ENCODE measurements at regions not wholly inside any gene's neighbourhood (a gene's known extent, or its start where the extent isn't known, plus 50 kb on each side); places are given as distances from the start of the nearest gene placed in this dataset.
A peak's percentile ranks its signal among the peaks of the same experiment; 100 is the strongest.

GRCh38 chr2:11009891-11010290 lies 98.2 kb downstream of the KCNF1 start:
- DNase-seq (no peak), ATAC-seq (no peak)
- Mint-ChIP-seq H3K36me3 (peaks cover 0 to 25% (median 0%) of the 10 kb centered on the region in 3 donors), H3K27ac (no peak overlapping the region), H3K27me3 (peaks cover 2 to 23% (median 9%) of the 10 kb centered on the region in 5 donors), H3K4me3 (no peak overlapping the region), H3K9me3 (peaks cover 0 to 41% (median 16%) of the 10 kb centered on the region in 9 donors), H3K4me1 (no peaks in the 10 kb centered on the region)
- POLR2A ChIA-PET: no interaction called here

- Mint-ChIP-seq H3K4me3 (no peak overlapping the region), H3K36me3 (peaks cover 0 to 25% (median 0%) of the 10 kb centered on the region in 3 donors), H3K4me1 (no peaks in the 10 kb centered on the region), H3K27me3 (peaks cover 6 to 32% (median 10%) of the 10 kb centered on the region in 5 donors), H3K9me3 (peaks cover 0 to 41% (median 16%) of the 10 kb centered on the region in 9 donors), H3K27ac (no peak overlapping the region)
- ATAC-seq: no peak
- DNase-seq: no peak
- POLR2A ChIA-PET: no interaction called here
Observed at GRCh38 chr2:11011359-11011758, 99.6 kb downstream of the KCNF1 start.

GRCh38 chr2:11012131-11012693 lies 100.5 kb downstream of the KCNF1 start:
- no peak overlapping the region for H3K4me3 Mint-ChIP-seq
- H3K36me3 Mint-ChIP-seq: peaks cover 0 to 25% (median 0%) of the 10 kb centered on the region in 3 donors
- H3K9me3 Mint-ChIP-seq: peaks cover 0 to 41% (median 16%) of the 10 kb centered on the region in 9 donors
- peaks cover 6 to 32% (median 10%) of the 10 kb centered on the region in 5 donors for H3K27me3 Mint-ChIP-seq
- DNase-seq (no peak), ATAC-seq (no peak)
- POLR2A ChIA-PET: no interaction called here
- no peaks in the 10 kb centered on the region for H3K4me1 Mint-ChIP-seq
- peak overlapping the region in 1 of 10 donors; percentile 51 for H3K27ac Mint-ChIP-seq

- no peak for ATAC-seq
- Mint-ChIP-seq H3K4me3 (no peak overlapping the region), H3K36me3 (peaks cover 0 to 25% (median 0%) of the 10 kb centered on the region in 3 donors), H3K27me3 (peaks cover 6 to 33% (median 8%) of the 10 kb centered on the region in 5 donors), H3K4me1 (no peaks in the 10 kb centered on the region), H3K27ac (no peak overlapping the region), H3K9me3 (peaks cover 0 to 41% (median 16%) of the 10 kb centered on the region in 9 donors)
- DNase-seq: no peak
- POLR2A ChIA-PET: no interaction called here
Observed at GRCh38 chr2:11013196-11013595, 101.5 kb downstream of the KCNF1 start.

- POLR2A ChIA-PET: no interaction called here
- H3K4me3 Mint-ChIP-seq: no peak overlapping the region
- H3K27ac Mint-ChIP-seq: no peak overlapping the region
- DNase-seq (no peak), ATAC-seq (no peak)
- H3K27me3 Mint-ChIP-seq: peaks cover 8 to 34% (median 13%) of the 10 kb centered on the region in 5 donors
- no peaks in the 10 kb centered on the region for H3K4me1 Mint-ChIP-seq
- H3K9me3 Mint-ChIP-seq: peaks cover 0 to 41% (median 16%) of the 10 kb centered on the region in 9 donors
- H3K36me3 Mint-ChIP-seq: peaks cover 0 to 25% (median 0%) of the 10 kb centered on the region in 3 donors
Observed at GRCh38 chr2:11014026-11014425, 102.3 kb downstream of the KCNF1 start.

GRCh38 chr2:11016735-11017388 lies 105.1 kb downstream of the KCNF1 start:
- DNase-seq (no peak), ATAC-seq (no peak)
- Mint-ChIP-seq H3K4me1 (no peaks in the 10 kb centered on the region), H3K27ac (no peak overlapping the region), H3K4me3 (no peak overlapping the region), H3K9me3 (peaks cover 0 to 16% (median 6%) of the 10 kb centered on the region in 9 donors), H3K36me3 (peaks cover 0 to 10% (median 0%) of the 10 kb centered on the region in 3 donors), H3K27me3 (peaks cover 5 to 50% (median 20%) of the 10 kb centered on the region in 5 donors)
- POLR2A ChIA-PET: no interaction called here

- Mint-ChIP-seq H3K4me3 (no peak overlapping the region), H3K27ac (no peak overlapping the region), H3K9me3 (peaks cover 0 to 6% (median 3%) of the 10 kb centered on the region in 9 donors), H3K4me1 (no peaks in the 10 kb centered on the region), H3K27me3 (peaks cover 6 to 50% (median 22%) of the 10 kb centered on the region in 5 donors), H3K36me3 (peaks cover 0 to 4% (median 0%) of the 10 kb centered on the region in 3 donors)
- POLR2A ChIA-PET: no interaction called here
- DNase-seq (no peak), ATAC-seq (no peak)
Observed at GRCh38 chr2:11017921-11018320, 106.2 kb downstream of the KCNF1 start.

GRCh38 chr2:11018651-11019185 lies 107.0 kb downstream of the KCNF1 start:
- Mint-ChIP-seq H3K4me3 (no peak overlapping the region), H3K4me1 (no peaks in the 10 kb centered on the region), H3K36me3 (peaks cover 0 to under 1% (median 0%) of the 10 kb centered on the region in 3 donors), H3K9me3 (peaks cover 0 to under 1% (median 0%) of the 10 kb centered on the region in 9 donors), H3K27ac (no peak overlapping the region), H3K27me3 (peaks cover 6 to 45% (median 21%) of the 10 kb centered on the region in 5 donors)
- no peak for ATAC-seq
- POLR2A ChIA-PET: no interaction called here
- DNase-seq: no peak

- Mint-ChIP-seq H3K27me3 (peaks cover 6 to 40% (median 20%) of the 10 kb centered on the region in 5 donors), H3K4me1 (no peaks in the 10 kb centered on the region), H3K27ac (no peak overlapping the region), H3K4me3 (no peak overlapping the region), H3K36me3 (no peaks in the 10 kb centered on the region), H3K9me3 (no peaks in the 10 kb centered on the region)
- ATAC-seq: no peak
- no peak for DNase-seq
- POLR2A ChIA-PET: no interaction called here
Observed at GRCh38 chr2:11019614-11020013, 107.9 kb downstream of the KCNF1 start.

- Mint-ChIP-seq H3K27me3 (peaks cover 4 to 31% (median 17%) of the 10 kb centered on the region in 5 donors), H3K9me3 (no peaks in the 10 kb centered on the region), H3K36me3 (no peaks in the 10 kb centered on the region), H3K4me3 (no peak overlapping the region), H3K27ac (no peak overlapping the region), H3K4me1 (no peaks in the 10 kb centered on the region)
- ATAC-seq (no peak), DNase-seq (no peak)
- POLR2A ChIA-PET: no interaction called here
Observed at GRCh38 chr2:11022064-11022463, 110.3 kb downstream of the KCNF1 start.

GRCh38 chr2:11022591-11023273 lies 111.0 kb downstream of the KCNF1 start:
- Mint-ChIP-seq H3K4me1 (no peaks in the 10 kb centered on the region), H3K27me3 (peaks cover 4 to 30% (median 17%) of the 10 kb centered on the region in 5 donors), H3K27ac (no peak overlapping the region), H3K36me3 (no peaks in the 10 kb centered on the region), H3K9me3 (no peaks in the 10 kb centered on the region), H3K4me3 (no peak overlapping the region)
- no peak for DNase-seq
- ATAC-seq: no peak
- POLR2A ChIA-PET: no interaction called here

GRCh38 chr2:11023326-11024258 lies 111.9 kb downstream of the KCNF1 start:
- ATAC-seq (no peak), DNase-seq (no peak)
- no peaks in the 10 kb centered on the region for H3K4me1 Mint-ChIP-seq
- POLR2A ChIA-PET: no interaction called here
- H3K4me3 Mint-ChIP-seq: no peak overlapping the region
- no peaks in the 10 kb centered on the region for H3K9me3 Mint-ChIP-seq
- H3K36me3 Mint-ChIP-seq: no peaks in the 10 kb centered on the region
- H3K27ac Mint-ChIP-seq: no peak overlapping the region
- peaks cover 1 to 30% (median 15%) of the 10 kb centered on the region in 5 donors for H3K27me3 Mint-ChIP-seq

All from naive thymus-derived CD8-positive, alpha-beta T cell (primary cell).